ENCODE measurements at regions not wholly inside any gene's neighbourhood (a gene's known extent, or its start where the extent isn't known, plus 50 kb on each side); places are given as distances from the start of the nearest gene placed in this dataset.

GRCh38 chr6:121499666-121500065 lies 64.2 kb downstream of the GJA1 start:
- FAIRE-seq: no peak

DNA sequence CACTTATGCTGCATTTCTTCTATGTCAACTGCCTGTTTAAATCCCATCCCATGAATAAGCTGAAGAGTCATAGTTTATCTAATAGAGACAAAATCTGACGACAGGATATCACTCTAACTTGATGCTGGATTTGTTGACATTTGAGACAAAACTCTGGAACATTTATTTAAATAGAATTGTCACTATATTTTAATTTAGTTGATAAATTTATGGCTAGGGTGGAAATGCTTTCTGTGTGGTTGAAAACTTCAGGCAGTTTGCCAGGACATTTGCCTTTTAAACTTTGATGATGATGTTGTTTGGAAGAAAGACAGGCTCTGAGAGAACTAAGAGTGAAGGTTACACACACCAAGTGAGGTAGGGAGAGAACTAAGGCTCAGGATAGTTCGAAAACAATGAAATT lies 68.1 kb downstream of the GJA1 start:
- DNase-seq (ENCODE audit: insufficient read length): no peak
- no peak for TF ChIP-seq POLR2A (IDR thresholded peaks at IDR 0.05; ENCODE audit: low read depth, low read length)
- TF ChIP-seq TAF1 (IDR thresholded peaks at IDR 0.05; ENCODE audit: borderline replicate concordance, low read depth, low read length): no peak
- TF ChIP-seq POLR2AphosphoS5 (IDR thresholded peaks at IDR 0.05; ENCODE audit: low read depth, low read length): no peak
- FAIRE-seq: no peak

More at GRCh38 chr6:121499666-121500065, 64.2 kb downstream of the GJA1 start:
- DNase-seq (ENCODE audit: insufficient read length): no peak
- TF ChIP-seq POLR2A (IDR thresholded peaks at IDR 0.05; ENCODE audit: low read depth, low read length): no peak
- TF ChIP-seq TAF1 (IDR thresholded peaks at IDR 0.05; ENCODE audit: borderline replicate concordance, low read depth, low read length): no peak
- no peak for TF ChIP-seq POLR2AphosphoS5 (IDR thresholded peaks at IDR 0.05; ENCODE audit: low read depth, low read length)

- FAIRE-seq: no peak
- DNase-seq (ENCODE audit: insufficient read length): no peak
- TF ChIP-seq POLR2AphosphoS5 (IDR thresholded peaks at IDR 0.05; ENCODE audit: low read depth, low read length) (no peak), TAF1 (IDR thresholded peaks at IDR 0.05; ENCODE audit: borderline replicate concordance, low read depth, low read length) (no peak), POLR2A (IDR thresholded peaks at IDR 0.05; ENCODE audit: low read depth, low read length) (no peak)
Measured at GRCh38 chr6:121504227-121504626, 68.8 kb downstream of the GJA1 start.

GRCh38 chr6:121505284-121505683 lies 69.8 kb downstream of the GJA1 start:
- no peak for DNase-seq (ENCODE audit: insufficient read length)
- no peak for FAIRE-seq
- no peak for TF ChIP-seq POLR2A (IDR thresholded peaks at IDR 0.05; ENCODE audit: low read depth, low read length)
- TF ChIP-seq POLR2AphosphoS5 (IDR thresholded peaks at IDR 0.05; ENCODE audit: low read depth, low read length): no peak
- no peak for TF ChIP-seq TAF1 (IDR thresholded peaks at IDR 0.05; ENCODE audit: borderline replicate concordance, low read depth, low read length)

- no peak for TF ChIP-seq POLR2A (IDR thresholded peaks at IDR 0.05; ENCODE audit: low read depth, low read length)
- no peak for TF ChIP-seq TAF1 (IDR thresholded peaks at IDR 0.05; ENCODE audit: borderline replicate concordance, low read depth, low read length)
- no peak for TF ChIP-seq POLR2AphosphoS5 (IDR thresholded peaks at IDR 0.05; ENCODE audit: low read depth, low read length)
- DNase-seq (ENCODE audit: insufficient read length): no peak
- FAIRE-seq: no peak
Measured at GRCh38 chr6:121506761-121507754, 71.6 kb downstream of the GJA1 start.

GRCh38 chr6:121510568-121511177 lies 75.2 kb downstream of the GJA1 start:
- no peak for TF ChIP-seq POLR2AphosphoS5 (IDR thresholded peaks at IDR 0.05; ENCODE audit: low read depth, low read length)
- no peak for TF ChIP-seq TAF1 (IDR thresholded peaks at IDR 0.05; ENCODE audit: borderline replicate concordance, low read depth, low read length)
- TF ChIP-seq POLR2A (IDR thresholded peaks at IDR 0.05; ENCODE audit: low read depth, low read length): no peak
- DNase-seq (ENCODE audit: insufficient read length) (no peak), FAIRE-seq (no peak)

- FAIRE-seq (no peak), DNase-seq (ENCODE audit: insufficient read length) (no peak)
- no peak for TF ChIP-seq POLR2A (IDR thresholded peaks at IDR 0.05; ENCODE audit: low read depth, low read length)
- no peak for TF ChIP-seq TAF1 (IDR thresholded peaks at IDR 0.05; ENCODE audit: borderline replicate concordance, low read depth, low read length)
- TF ChIP-seq POLR2AphosphoS5 (IDR thresholded peaks at IDR 0.05; ENCODE audit: low read depth, low read length): no peak
Measured at GRCh38 chr6:121515630-121516265, 80.3 kb downstream of the GJA1 start.

- DNase-seq (ENCODE audit: insufficient read length) (no peak), FAIRE-seq (no peak)
- TF ChIP-seq TAF1 (IDR thresholded peaks at IDR 0.05; ENCODE audit: borderline replicate concordance, low read depth, low read length): no peak
- no peak for TF ChIP-seq POLR2AphosphoS5 (IDR thresholded peaks at IDR 0.05; ENCODE audit: low read depth, low read length)
- no peak for TF ChIP-seq POLR2A (IDR thresholded peaks at IDR 0.05; ENCODE audit: low read depth, low read length)
Measured at GRCh38 chr6:121516331-121516730, 80.9 kb downstream of the GJA1 start.

- FAIRE-seq (no peak), DNase-seq (ENCODE audit: insufficient read length) (no peak)
- TF ChIP-seq TAF1 (IDR thresholded peaks at IDR 0.05; ENCODE audit: borderline replicate concordance, low read depth, low read length) (no peak), POLR2AphosphoS5 (IDR thresholded peaks at IDR 0.05; ENCODE audit: low read depth, low read length) (no peak), POLR2A (IDR thresholded peaks at IDR 0.05; ENCODE audit: low read depth, low read length) (no peak)
Measured at GRCh38 chr6:121520337-121521163, 85.1 kb downstream of the GJA1 start.

GRCh38 chr6:121521164-121521555 lies 85.7 kb downstream of the GJA1 start:
- FAIRE-seq (no peak), DNase-seq (ENCODE audit: insufficient read length) (no peak)

More at GRCh38 chr6:121521164-121521555, 85.7 kb downstream of the GJA1 start:
- TF ChIP-seq TAF1 (IDR thresholded peaks at IDR 0.05; ENCODE audit: borderline replicate concordance, low read depth, low read length) (no peak), POLR2A (IDR thresholded peaks at IDR 0.05; ENCODE audit: low read depth, low read length) (no peak), POLR2AphosphoS5 (IDR thresholded peaks at IDR 0.05; ENCODE audit: low read depth, low read length) (no peak)
